GM12878 (cell line): ENCODE measurements at regions not wholly inside any gene's neighbourhood (a gene's known extent, or its start where the extent isn't known, plus 50 kb on each side); places are given as distances from the start of the nearest gene placed in this dataset.
"Not testable (repeated sequence)": the region's sequence is repeated elsewhere in the genome, so short reads cannot be mapped to it uniquely, and the experiment has no call there.

ENCODE experiments used
- ATAC-seq: fragments of 200-7000 bp; cut with Tn5 transposase; 3 replicates; pipeline ENCODE4 v1.9.1; 2020; ENCODE audit warnings: mild to moderate bottlenecking, moderate library complexity
- BruUV-seq: library from RNA; stranded (reverse); fragments of 400-500 nt; replicated peaks from 2 replicates; lab custom pipeline; 2021; lab: Mats Ljungman, UMichigan
- CTCF ChIA-PET: fragments of 300-600 bp; sonication (Branson Sonifier 250); formaldehyde crosslinking; extraction: SDS; loops from one replicate; lab custom pipeline; 2021; ENCODE audit warnings: inconsistent platforms; lab: Yijun Ruan, JAX
- POLR2A ChIA-PET: fragments of 350-600 bp; formaldehyde crosslinking; extraction: SDS; loops from one replicate; lab custom pipeline; 2021; ENCODE audit warnings: inconsistent platforms; lab: Charles Lee
- RAD21 ChIA-PET: fragments of 300-600 bp; sonication (Branson Sonifier 250); formaldehyde crosslinking; loops from one replicate; lab custom pipeline; 2023; ENCODE audit warnings: antibody characterized with exemption; ENCODE audit not compliant: unreplicated experiment; lab: Charles Lee
- SMC1A ChIA-PET: fragments of 300-600 bp; sonication (Branson Sonifier 250); formaldehyde crosslinking; loops from one replicate; lab custom pipeline; 2023; ENCODE audit not compliant: unreplicated experiment, uncharacterized antibody; lab: Charles Lee
- DNase-seq: peaks from one replicate; pipeline ENCODE4 v3.0.0-alpha.2; 2011; ENCODE audit warnings: low read depth, low spot score
- FAIRE-seq: peaks from 3 replicates; lab custom pipeline; 2011; peaks lifted over from hg19 to GRCh38; lab: Jason Lieb, UNC
- H2AFZ ChIP-seq: 2 replicates; pipeline ENCODE4 v1.6.0; 2011; ENCODE audit warnings: low read depth, low read length, control low read depth; ENCODE audit not compliant: control insufficient read depth
- H3K27ac ChIP-seq: 2 replicates; pipeline ENCODE4 v1.5.1; 2011; ENCODE audit warnings: control low read depth; ENCODE audit not compliant: control insufficient read depth, insufficient read depth
- H3K27me3 ChIP-seq, 2 experiments: replicated peaks in 1 of 2; 2 replicates each; pipeline versions ENCODE4 v1.6.0 to v1.6.1; 2011; ENCODE audit warnings: low read length in 1 of 2; ENCODE audit not compliant: control insufficient read depth in 2 of 2, insufficient read depth in 2 of 2
- H3K36me3 ChIP-seq, 2 experiments: 2 replicates each; pipeline ENCODE4 v1.5.1; 2011; ENCODE audit warnings: low read length in 1 of 2; ENCODE audit not compliant: control insufficient read depth in 2 of 2, insufficient read depth in 2 of 2
- H3K4me1 ChIP-seq: 2 replicates; pipeline ENCODE4 v1.6.1; 2011; ENCODE audit warnings: mild to moderate bottlenecking, low read length, moderate library complexity, mixed read lengths; ENCODE audit not compliant: control insufficient read depth, insufficient read depth
- H3K4me2 ChIP-seq: 2 replicates; pipeline ENCODE4 v1.6.0; 2011; ENCODE audit warnings: control low read depth; ENCODE audit not compliant: control insufficient read depth, insufficient read depth
- H3K4me3 ChIP-seq: fragments of 200-600 bp; sonication (generic); 2 replicates; pipeline ENCODE4 v1.5.1; 2016
- H3K79me2 ChIP-seq: 2 replicates; pipeline ENCODE4 v1.6.0; 2011; ENCODE audit warnings: low read length; ENCODE audit not compliant: control insufficient read depth, insufficient read depth
- H3K9ac ChIP-seq: 2 replicates; pipeline ENCODE4 v1.8.0; 2011; ENCODE audit warnings: low read length, control low read depth, mixed read lengths; ENCODE audit not compliant: control insufficient read depth, insufficient read depth
- H3K9me3 ChIP-seq: replicated peaks from 3 replicates; pipeline ENCODE4 v1.5.1; 2011; ENCODE audit warnings: mild to moderate bottlenecking, low read length; ENCODE audit not compliant: control insufficient read depth, insufficient read depth
- H4K20me1 ChIP-seq: 2 replicates; pipeline ENCODE4 v1.6.0; 2011; ENCODE audit not compliant: control insufficient read depth, insufficient read depth
- MTA2 ChIP-seq: fragments of 450-650 bp; IDR thresholded peaks from 2 replicates; pipeline ENCODE4 v1.6.1; 2016; ENCODE audit warnings: low read depth, mild to moderate bottlenecking, moderate library complexity
- MTA3 ChIP-seq: IDR thresholded peaks from 2 replicates; pipeline ENCODE4 v1.6.1; 2012; ENCODE audit warnings: low read length, inconsistent platforms, borderline replicate concordance
- NFXL1 ChIP-seq: fragments of 450-650 bp; IDR thresholded peaks from 2 replicates; pipeline ENCODE4 v1.6.1; 2017; ENCODE audit warnings: antibody characterized with exemption, mild to moderate bottlenecking, borderline replicate concordance
- REST ChIP-seq: IDR thresholded peaks from 2 replicates; pipeline ENCODE4 v1.6.1; 2012; ENCODE audit warnings: mild to moderate bottlenecking, low read depth, low read length
- SPI1 ChIP-seq: IDR thresholded peaks from 2 replicates; pipeline ENCODE4 v1.6.1; 2011; ENCODE audit warnings: low read depth, mild to moderate bottlenecking, low read length, moderate library complexity, borderline replicate concordance; ENCODE audit not compliant: insufficient read depth
- ZBTB33 ChIP-seq: fragments of 450-650 bp; IDR thresholded peaks from 2 replicates; pipeline ENCODE4 v1.6.1; 2017; ENCODE audit warnings: mild to moderate bottlenecking
- WGBS: methylation state at CpG from one replicate; pipeline ENCODE4 v1.1.6; 2016; ENCODE audit warnings: low lambda C conversion rate; ENCODE audit not compliant: insufficient replicate concordance, insufficient coverage; ENCODE audit errors: missing lambda C conversion rate; 5-methylcytosine and 5-hydroxymethylcytosine counted together
- in situ Hi-C: fragments of 300-500 bp; cut with MboI; formaldehyde crosslinking; loops from 9 replicates; pipeline ENCODE4 v1.14.3; 2018; ENCODE audit warnings: mixed read lengths
- intact Hi-C: fragments of 100-400 bp; cut with micrococcal nuclease; formaldehyde crosslinking; loops from one replicate; pipeline ENCODE4 v1.14.2; 2022; ENCODE audit not compliant: unreplicated experiment

- no peak for ATAC-seq
- H3K27me3 ChIP-seq, result no peaks in the 10 kb centered on the region; a peak in 1 of 4 replicates
- H3K9me3 ChIP-seq, result no peaks in the 10 kb centered on the region
- in situ Hi-C loops, result no loop called here
- no peak for FAIRE-seq
- H3K27ac ChIP-seq, result no peak overlapping the region
- no peak overlapping the region for H2AFZ ChIP-seq
- intact Hi-C loops, result no loop called here
- CTCF ChIA-PET, result no interaction called here
- no peaks in the 10 kb centered on the region for H3K79me2 ChIP-seq
- H3K4me2 ChIP-seq, result no peak overlapping the region
- H3K4me1 ChIP-seq, result peaks cover 4% of the 10 kb centered on the region
- no peak overlapping the region for H3K9ac ChIP-seq
- H3K36me3 ChIP-seq, result no peaks in the 10 kb centered on the region; a peak in 1 of 4 replicates
- RAD21 ChIA-PET, result no interaction called here
- WGBS, result 38% methylated on average over 3 of the region's 3 CpGs
- no peak for DNase-seq
- no peak for TF ChIP-seq MTA2
- TF ChIP-seq NFXL1, result no peak
- TF ChIP-seq ZBTB33, result no peak
- no peak for TF ChIP-seq SPI1
- no peak for TF ChIP-seq MTA3
- TF ChIP-seq REST, result no peak
- H4K20me1 ChIP-seq, result no peaks in the 10 kb centered on the region
- no TSS peak for BruUV-seq
- POLR2A ChIA-PET, result no interaction called here
- SMC1A ChIA-PET, result no interaction called here
- H3K4me3 ChIP-seq, result no peak overlapping the region
Observed at GRCh38 chr2:741195-741496, 63.9 kb upstream of the TMEM18 start.

GRCh38 chr2:740322-741194 is 63.4 kb upstream of the TMEM18 start:
- CTCF ChIA-PET, result interaction anchor here (0.7 kb wide), 1 partner anchor 25 kb away, joined by 5 read pairs; no protein-coding TSS in a partner anchor
- H3K9ac ChIP-seq, in situ Hi-C loops, H3K27me3 ChIP-seq, SMC1A ChIA-PET, H3K79me2 ChIP-seq, H3K4me1 ChIP-seq, intact Hi-C loops, BruUV-seq, H3K27ac ChIP-seq, H3K36me3 ChIP-seq, H4K20me1 ChIP-seq, H3K9me3 ChIP-seq, POLR2A ChIA-PET, DNase-seq, RAD21 ChIA-PET: not testable (repeated sequence)
- peak overlapping the region; percentile 95 for H3K4me2 ChIP-seq
- FAIRE-seq (peak; percentile 99), ATAC-seq (peak; percentile 31; the same call in 2 of the 3 replicates)
- H3K4me3 ChIP-seq, result peak overlapping the region; percentile 47
- peak overlapping the region; percentile 87 for H2AFZ ChIP-seq
- WGBS, result 27% methylated on average over 41 of the region's 41 CpGs
